ENCODE measurements at regions not wholly inside any gene's neighbourhood (a gene's known extent, or its start where the extent isn't known, plus 50 kb on each side); places are given as distances from the start of the nearest gene placed in this dataset.
"Not testable (repeated sequence)": the region's sequence is repeated elsewhere in the genome, so short reads cannot be mapped to it uniquely, and the experiment has no call there.

DNA sequence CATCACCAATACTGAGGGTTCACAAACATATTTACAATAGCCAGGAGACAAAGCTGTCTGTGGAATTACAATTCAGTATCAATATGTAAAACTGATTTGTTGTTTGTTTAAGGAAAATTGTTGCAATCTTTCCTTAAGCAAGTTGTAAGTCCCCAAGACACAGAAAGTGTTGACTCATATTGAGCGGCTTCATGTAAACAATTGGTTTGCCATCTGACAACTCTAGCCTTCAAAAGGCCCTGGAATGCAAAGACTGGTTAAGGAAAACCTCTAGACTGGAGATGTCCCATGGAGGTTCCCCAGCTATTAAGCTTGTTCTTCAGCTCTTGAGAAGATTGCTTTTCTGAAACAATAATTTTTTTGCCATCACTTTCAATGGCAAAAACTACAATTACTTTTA, 283.7 kb upstream of the PROK2 start:
- TF ChIP-seq, protein P1, sequence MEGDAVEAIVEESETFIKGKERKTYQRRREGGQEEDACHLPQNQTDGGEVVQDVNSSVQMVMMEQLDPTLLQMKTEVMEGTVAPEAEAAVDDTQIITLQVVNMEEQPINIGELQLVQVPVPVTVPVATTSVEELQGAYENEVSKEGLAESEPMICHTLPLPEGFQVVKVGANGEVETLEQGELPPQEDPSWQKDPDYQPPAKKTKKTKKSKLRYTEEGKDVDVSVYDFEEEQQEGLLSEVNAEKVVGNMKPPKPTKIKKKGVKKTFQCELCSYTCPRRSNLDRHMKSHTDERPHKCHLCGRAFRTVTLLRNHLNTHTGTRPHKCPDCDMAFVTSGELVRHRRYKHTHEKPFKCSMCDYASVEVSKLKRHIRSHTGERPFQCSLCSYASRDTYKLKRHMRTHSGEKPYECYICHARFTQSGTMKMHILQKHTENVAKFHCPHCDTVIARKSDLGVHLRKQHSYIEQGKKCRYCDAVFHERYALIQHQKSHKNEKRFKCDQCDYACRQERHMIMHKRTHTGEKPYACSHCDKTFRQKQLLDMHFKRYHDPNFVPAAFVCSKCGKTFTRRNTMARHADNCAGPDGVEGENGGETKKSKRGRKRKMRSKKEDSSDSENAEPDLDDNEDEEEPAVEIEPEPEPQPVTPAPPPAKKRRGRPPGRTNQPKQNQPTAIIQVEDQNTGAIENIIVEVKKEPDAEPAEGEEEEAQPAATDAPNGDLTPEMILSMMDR (IDR thresholded peaks at IDR 0.05; ENCODE audit: partially characterized antibody, unreplicated experiment): no peak
- no peak for DNase-seq
- Mint-ChIP-seq H3K36me3 (ENCODE audit: unreplicated experiment) (peaks cover 6% of the 10 kb centered on the region), H3K9me3 (ENCODE audit: unreplicated experiment) (peaks cover 3% of the 10 kb centered on the region), H3K4me3 (ENCODE audit: unreplicated experiment) (no peak overlapping the region), H3K27ac (ENCODE audit: unreplicated experiment) (no peak overlapping the region), H3K27me3 (ENCODE audit: unreplicated experiment) (no peaks in the 10 kb centered on the region), H3K4me1 (ENCODE audit: low read depth, unreplicated experiment) (no peaks in the 10 kb centered on the region)

DNA sequence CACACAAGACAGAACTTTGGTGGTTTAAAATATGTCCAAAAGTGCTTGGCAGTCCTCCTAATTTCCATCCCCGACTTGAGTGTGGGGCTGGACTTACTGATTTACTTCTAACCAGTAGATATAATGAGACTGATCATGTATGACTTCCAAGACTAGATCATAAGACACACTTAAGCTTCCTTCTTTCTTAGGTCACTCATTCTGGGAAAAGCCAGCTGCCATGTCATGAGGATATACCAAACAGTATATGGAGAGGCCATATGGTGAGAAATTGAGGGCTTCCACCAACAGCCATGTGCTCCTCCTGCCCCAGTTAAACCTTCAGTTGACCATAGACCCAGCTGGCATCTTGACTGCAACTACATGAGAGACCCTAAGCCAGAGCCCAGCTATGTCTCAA, 282.8 kb upstream of the PROK2 start:
- Mint-ChIP-seq H3K27me3 (ENCODE audit: unreplicated experiment) (no peaks in the 10 kb centered on the region), H3K4me3 (ENCODE audit: unreplicated experiment) (no peak overlapping the region), H3K36me3 (ENCODE audit: unreplicated experiment) (peaks cover 10% of the 10 kb centered on the region), H3K27ac (ENCODE audit: unreplicated experiment) (no peak overlapping the region), H3K9me3 (ENCODE audit: unreplicated experiment) (peaks cover 3% of the 10 kb centered on the region), H3K4me1 (ENCODE audit: low read depth, unreplicated experiment) (no peaks in the 10 kb centered on the region)
- TF ChIP-seq, protein P1 (IDR thresholded peaks at IDR 0.05; ENCODE audit: partially characterized antibody, unreplicated experiment): no peak
- DNase-seq: no peak

DNA sequence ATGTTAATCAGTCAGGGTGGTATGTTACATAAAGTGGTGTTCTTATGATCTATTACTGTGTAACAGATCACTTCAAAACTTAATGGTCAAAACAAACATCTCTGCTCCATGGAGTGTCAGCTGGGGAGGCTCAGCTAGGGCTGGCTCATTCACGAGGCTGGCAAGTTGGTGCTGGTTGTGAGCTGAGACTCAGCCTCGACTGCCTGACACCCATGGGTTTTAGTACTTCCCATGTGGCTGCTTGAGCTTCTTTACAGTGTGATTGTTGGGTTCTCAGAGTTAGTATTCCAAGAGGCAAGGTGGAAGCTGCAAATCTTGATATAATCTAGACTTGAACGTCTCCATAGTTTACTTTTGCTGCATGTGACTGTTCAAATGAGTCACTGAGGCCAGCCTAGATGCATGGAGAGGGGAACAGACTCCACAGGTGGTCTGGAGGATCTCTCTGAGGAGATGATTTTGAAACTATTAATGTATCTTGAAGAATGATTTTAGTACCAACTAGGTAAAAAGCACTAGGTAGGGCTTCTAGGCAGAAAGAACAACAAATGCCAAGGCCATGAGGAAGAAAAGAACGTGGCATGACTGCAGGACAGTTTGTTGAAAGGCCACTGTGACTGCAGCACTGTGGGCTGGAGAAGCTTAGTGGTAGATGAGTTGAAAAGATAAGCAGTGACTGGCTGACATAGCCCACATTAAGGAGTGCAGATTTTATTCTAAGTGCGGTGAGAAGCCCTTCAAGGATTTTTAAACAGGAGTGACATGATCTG, 281.1 kb upstream of the PROK2 start:
- Mint-ChIP-seq H3K4me1 (ENCODE audit: low read depth, unreplicated experiment) (no peaks in the 10 kb centered on the region), H3K27me3 (ENCODE audit: unreplicated experiment) (no peaks in the 10 kb centered on the region), H3K4me3 (ENCODE audit: unreplicated experiment) (no peak overlapping the region), H3K27ac (ENCODE audit: unreplicated experiment) (no peak overlapping the region), H3K9me3 (ENCODE audit: unreplicated experiment) (peaks cover 3% of the 10 kb centered on the region), H3K36me3 (ENCODE audit: unreplicated experiment) (peaks cover 16% of the 10 kb centered on the region)
- DNase-seq: no peak
- TF ChIP-seq, protein P1 (IDR thresholded peaks at IDR 0.05; ENCODE audit: partially characterized antibody, unreplicated experiment): no peak

DNA sequence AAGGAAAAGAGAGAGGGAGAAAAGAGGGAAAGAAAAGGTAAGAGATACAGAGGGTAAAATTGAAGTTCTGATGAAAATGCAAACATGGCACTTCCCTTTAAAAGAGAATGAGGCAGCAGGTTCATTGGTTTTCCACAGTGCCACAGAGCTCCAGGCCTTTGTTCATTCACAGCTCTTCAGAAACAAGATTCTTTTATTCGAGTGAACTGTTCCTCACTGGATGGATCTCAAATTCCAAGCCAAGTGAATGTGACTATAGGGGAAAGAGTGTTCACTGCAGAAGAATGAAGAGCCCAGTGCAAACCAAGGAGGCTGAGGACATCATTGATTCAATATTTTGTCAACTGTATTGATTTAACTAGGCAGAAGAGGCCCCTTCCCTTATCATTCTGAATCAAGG, 280.3 kb upstream of the PROK2 start:
- H3K36me3 Mint-ChIP-seq (ENCODE audit: unreplicated experiment): peaks cover 16% of the 10 kb centered on the region
- no peaks in the 10 kb centered on the region for H3K4me1 Mint-ChIP-seq (ENCODE audit: low read depth, unreplicated experiment)
- no peak overlapping the region for H3K27ac Mint-ChIP-seq (ENCODE audit: unreplicated experiment)
- peaks cover 3% of the 10 kb centered on the region for H3K9me3 Mint-ChIP-seq (ENCODE audit: unreplicated experiment)
- H3K27me3 Mint-ChIP-seq (ENCODE audit: unreplicated experiment): no peaks in the 10 kb centered on the region
- DNase-seq: no peak
- no peak overlapping the region for H3K4me3 Mint-ChIP-seq (ENCODE audit: unreplicated experiment)
- TF ChIP-seq, protein P1 (IDR thresholded peaks at IDR 0.05; ENCODE audit: partially characterized antibody, unreplicated experiment): no peak

DNA sequence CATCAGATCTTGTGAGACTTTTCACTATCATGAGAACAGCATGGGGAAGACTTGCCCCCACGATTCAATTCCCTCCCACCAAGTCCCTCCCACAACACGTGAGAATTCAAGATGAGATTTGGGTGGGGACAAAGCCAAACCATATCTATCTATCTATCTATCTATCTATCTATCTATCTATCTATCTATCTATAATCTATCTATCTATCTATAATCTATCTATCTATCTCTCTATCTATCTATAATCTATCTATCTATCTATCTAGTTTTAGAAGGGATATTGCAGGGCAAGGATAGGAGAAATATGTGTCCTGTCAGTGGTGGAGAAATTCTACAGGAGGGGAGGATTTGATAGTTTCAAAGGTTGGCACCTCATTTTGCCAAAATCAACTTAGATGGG, 279.8 kb upstream of the PROK2 start:
- H3K27ac Mint-ChIP-seq (ENCODE audit: unreplicated experiment); H3K27me3 Mint-ChIP-seq (ENCODE audit: unreplicated experiment); DNase-seq; H3K4me3 Mint-ChIP-seq (ENCODE audit: unreplicated experiment); H3K9me3 Mint-ChIP-seq (ENCODE audit: unreplicated experiment); H3K4me1 Mint-ChIP-seq (ENCODE audit: low read depth, unreplicated experiment): not testable (repeated sequence)
- H3K36me3 Mint-ChIP-seq (ENCODE audit: unreplicated experiment): peaks cover 16% of the 10 kb centered on the region

Data from glutamatergic neuron (in vitro differentiated cells).